ENCODE measurements at regions not wholly inside any gene's neighbourhood (a gene's known extent, or its start where the extent isn't known, plus 50 kb on each side); places are given as distances from the start of the nearest gene placed in this dataset.

DNA sequence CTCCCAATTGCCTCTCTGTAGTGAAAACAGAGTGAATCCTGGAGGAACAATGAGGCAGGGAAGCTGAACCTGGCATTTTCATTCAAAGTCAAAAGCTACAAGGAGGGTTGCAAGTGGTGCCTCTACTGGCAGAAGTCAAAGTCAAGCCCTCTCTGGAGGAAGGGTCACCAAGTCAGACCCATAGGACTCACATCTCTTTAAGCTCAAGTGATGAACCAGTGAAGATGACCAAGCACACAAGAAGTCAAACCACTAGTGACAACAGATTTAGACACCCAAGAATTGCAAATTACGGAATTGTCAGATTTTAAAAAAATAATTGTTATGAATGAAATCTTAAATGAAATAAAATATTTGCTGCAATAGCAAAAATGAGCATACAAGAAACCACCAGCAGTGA, 81.1 kb upstream of the ATP1B1 start:
- DNase-seq, result no peak
- no peaks in the 10 kb centered on the region for H3K36me3 ChIP-seq (ENCODE audit: control insufficient read depth, insufficient read depth, low read length)
- no peaks in the 10 kb centered on the region for H3K27me3 ChIP-seq (replicated peaks; ENCODE audit: control insufficient read depth, insufficient read depth, low read length, poor library complexity, severe bottlenecking)
- no peaks in the 10 kb centered on the region for H3K9me3 ChIP-seq (ENCODE audit: control insufficient read depth, low read length)
- H3K4me3 ChIP-seq (ENCODE audit: insufficient read depth, low read depth, low read length, poor library complexity, severe bottlenecking), result no peak overlapping the region
- H3K27ac ChIP-seq (ENCODE audit: insufficient read depth, low read length, poor library complexity, severe bottlenecking), result no peak overlapping the region
- no peaks in the 10 kb centered on the region for H3K4me1 ChIP-seq (ENCODE audit: control insufficient read depth, insufficient read depth, low read length, poor library complexity, severe bottlenecking)

DNA sequence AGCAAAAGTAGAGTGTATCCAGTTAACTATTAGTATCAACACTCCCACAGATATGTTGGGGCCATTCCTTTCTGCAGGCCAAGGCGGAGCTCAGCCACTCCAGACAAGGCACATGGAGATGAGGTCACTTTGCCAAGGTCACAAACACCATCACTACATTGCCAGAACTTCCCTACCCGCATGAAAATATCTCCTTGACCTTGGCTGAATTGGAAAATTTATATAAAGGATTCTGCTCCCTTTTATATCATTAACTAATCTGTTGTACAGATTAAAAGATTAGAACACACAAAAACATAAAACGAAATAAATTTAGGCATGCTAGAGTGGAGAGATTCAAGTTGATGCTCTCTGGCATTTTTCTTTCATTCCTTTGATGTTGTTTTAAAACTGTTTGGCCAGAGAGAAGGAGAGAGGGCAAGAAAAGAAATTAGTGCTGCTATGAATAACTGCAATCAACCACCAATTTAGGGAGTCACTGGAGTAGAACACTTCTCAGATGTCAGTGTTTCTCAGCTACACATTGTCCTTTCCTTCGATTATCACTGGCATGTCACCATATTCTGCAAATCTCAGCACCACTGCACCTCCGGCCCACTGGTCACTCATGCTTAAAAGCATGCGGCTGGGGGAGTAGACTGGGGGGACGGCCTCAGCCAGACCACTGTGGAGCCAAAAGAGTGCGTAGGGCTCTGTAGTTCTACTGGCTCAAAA, 78.7 kb upstream of the ATP1B1 start:
- Histone ChIP-seq H3K27ac (ENCODE audit: insufficient read depth, low read length, poor library complexity, severe bottlenecking) (no peak overlapping the region), H3K4me1 (ENCODE audit: control insufficient read depth, insufficient read depth, low read length, poor library complexity, severe bottlenecking) (no peaks in the 10 kb centered on the region), H3K9me3 (ENCODE audit: control insufficient read depth, low read length) (no peaks in the 10 kb centered on the region), H3K4me3 (ENCODE audit: insufficient read depth, low read depth, low read length, poor library complexity, severe bottlenecking) (no peak overlapping the region), H3K36me3 (ENCODE audit: control insufficient read depth, insufficient read depth, low read length) (no peaks in the 10 kb centered on the region), H3K27me3 (replicated peaks; ENCODE audit: control insufficient read depth, insufficient read depth, low read length, poor library complexity, severe bottlenecking) (no peaks in the 10 kb centered on the region)
- DNase-seq, result no peak

GRCh38 chr1:169031566-169032224, 74.8 kb upstream of the ATP1B1 start:
- H3K36me3 ChIP-seq (ENCODE audit: control insufficient read depth, insufficient read depth, low read length), result no peaks in the 10 kb centered on the region
- no peak overlapping the region for H3K4me3 ChIP-seq (ENCODE audit: insufficient read depth, low read depth, low read length, poor library complexity, severe bottlenecking)
- no peaks in the 10 kb centered on the region for H3K27me3 ChIP-seq (replicated peaks; ENCODE audit: control insufficient read depth, insufficient read depth, low read length, poor library complexity, severe bottlenecking)
- H3K9me3 ChIP-seq (ENCODE audit: control insufficient read depth, low read length), result no peaks in the 10 kb centered on the region
- no peaks in the 10 kb centered on the region for H3K4me1 ChIP-seq (ENCODE audit: control insufficient read depth, insufficient read depth, low read length, poor library complexity, severe bottlenecking)
- DNase-seq, result no peak
- no peak overlapping the region for H3K27ac ChIP-seq (ENCODE audit: insufficient read depth, low read length, poor library complexity, severe bottlenecking)

GRCh38 chr1:169041366-169041765, 65.1 kb upstream of the ATP1B1 start:
- no peaks in the 10 kb centered on the region for H3K36me3 ChIP-seq (ENCODE audit: control insufficient read depth, insufficient read depth, low read length)
- H3K4me3 ChIP-seq (ENCODE audit: insufficient read depth, low read depth, low read length, poor library complexity, severe bottlenecking), result no peak overlapping the region
- no peaks in the 10 kb centered on the region for H3K27me3 ChIP-seq (replicated peaks; ENCODE audit: control insufficient read depth, insufficient read depth, low read length, poor library complexity, severe bottlenecking)
- H3K9me3 ChIP-seq (ENCODE audit: control insufficient read depth, low read length), result no peaks in the 10 kb centered on the region
- H3K4me1 ChIP-seq (ENCODE audit: control insufficient read depth, insufficient read depth, low read length, poor library complexity, severe bottlenecking), result peaks cover 16% of the 10 kb centered on the region
- DNase-seq, result no peak
- no peak overlapping the region for H3K27ac ChIP-seq (ENCODE audit: insufficient read depth, low read length, poor library complexity, severe bottlenecking)

DNA sequence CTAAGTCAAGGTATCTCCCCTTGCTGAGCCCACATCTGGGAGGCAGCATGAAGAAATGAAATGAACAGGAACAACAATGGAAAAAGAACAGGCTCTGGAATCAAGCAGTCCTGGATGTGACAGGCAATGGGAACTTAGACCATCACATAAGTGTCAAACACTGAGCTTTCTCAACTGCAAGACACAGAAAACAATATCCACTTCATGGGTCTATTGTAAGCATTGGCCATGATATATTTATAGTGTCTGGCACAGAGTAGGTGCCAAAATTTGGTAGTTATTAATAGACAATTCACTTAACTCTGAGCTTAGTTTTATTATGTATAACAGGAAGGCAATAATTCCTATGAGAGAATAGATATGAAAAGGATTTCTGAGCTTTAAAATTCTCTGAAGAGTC, 64.1 kb upstream of the ATP1B1 start:
- Histone ChIP-seq H3K4me3 (ENCODE audit: insufficient read depth, low read depth, low read length, poor library complexity, severe bottlenecking) (no peak overlapping the region), H3K9me3 (ENCODE audit: control insufficient read depth, low read length) (no peaks in the 10 kb centered on the region), H3K27ac (ENCODE audit: insufficient read depth, low read length, poor library complexity, severe bottlenecking) (no peak overlapping the region), H3K27me3 (replicated peaks; ENCODE audit: control insufficient read depth, insufficient read depth, low read length, poor library complexity, severe bottlenecking) (no peaks in the 10 kb centered on the region), H3K4me1 (ENCODE audit: control insufficient read depth, insufficient read depth, low read length, poor library complexity, severe bottlenecking) (peaks cover 16% of the 10 kb centered on the region), H3K36me3 (ENCODE audit: control insufficient read depth, insufficient read depth, low read length) (no peaks in the 10 kb centered on the region)
- DNase-seq, result no peak

DNA sequence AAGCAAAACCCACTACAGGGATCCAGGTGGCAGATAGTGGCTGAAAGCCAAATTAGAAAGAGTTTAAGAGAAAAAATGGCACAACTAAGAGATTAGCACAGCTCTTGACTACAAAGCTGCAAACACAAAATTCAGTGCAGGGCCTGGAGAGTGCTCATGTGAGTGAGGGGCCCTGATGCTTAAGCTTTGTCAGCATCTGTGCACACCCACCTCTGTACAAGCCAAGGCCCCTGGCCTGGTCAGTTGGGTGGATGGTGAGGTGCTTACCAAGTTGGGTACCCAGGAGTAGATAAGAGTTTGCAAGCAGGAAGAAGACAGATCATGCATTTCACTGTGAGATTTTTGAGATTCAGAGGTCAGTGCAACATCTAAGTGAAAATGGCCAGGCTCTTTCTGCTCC, 62.7 kb upstream of the ATP1B1 start:
- H3K36me3 ChIP-seq (ENCODE audit: control insufficient read depth, insufficient read depth, low read length), result no peaks in the 10 kb centered on the region
- no peak for DNase-seq
- no peaks in the 10 kb centered on the region for H3K27me3 ChIP-seq (replicated peaks; ENCODE audit: control insufficient read depth, insufficient read depth, low read length, poor library complexity, severe bottlenecking)
- H3K4me3 ChIP-seq (ENCODE audit: insufficient read depth, low read depth, low read length, poor library complexity, severe bottlenecking), result no peak overlapping the region
- H3K9me3 ChIP-seq (ENCODE audit: control insufficient read depth, low read length), result no peaks in the 10 kb centered on the region
- H3K4me1 ChIP-seq (ENCODE audit: control insufficient read depth, insufficient read depth, low read length, poor library complexity, severe bottlenecking), result peaks cover 16% of the 10 kb centered on the region
- no peak overlapping the region for H3K27ac ChIP-seq (ENCODE audit: insufficient read depth, low read length, poor library complexity, severe bottlenecking)

- H3K36me3 ChIP-seq (ENCODE audit: control insufficient read depth, insufficient read depth, low read length), result no peaks in the 10 kb centered on the region
- peak in 1 of 3 donors; percentile 2 for DNase-seq
- peaks cover 16% of the 10 kb centered on the region for H3K4me1 ChIP-seq (ENCODE audit: control insufficient read depth, insufficient read depth, low read length, poor library complexity, severe bottlenecking)
- H3K9me3 ChIP-seq (ENCODE audit: control insufficient read depth, low read length), result no peaks in the 10 kb centered on the region
- H3K27me3 ChIP-seq (replicated peaks; ENCODE audit: control insufficient read depth, insufficient read depth, low read length, poor library complexity, severe bottlenecking), result no peaks in the 10 kb centered on the region
- H3K27ac ChIP-seq (ENCODE audit: insufficient read depth, low read length, poor library complexity, severe bottlenecking), result no peak overlapping the region
- H3K4me3 ChIP-seq (ENCODE audit: insufficient read depth, low read depth, low read length, poor library complexity, severe bottlenecking), result no peak overlapping the region
These were observed 62.2 kb upstream of the ATP1B1 start for GRCh38 chr1:169044296-169044695.

DNA sequence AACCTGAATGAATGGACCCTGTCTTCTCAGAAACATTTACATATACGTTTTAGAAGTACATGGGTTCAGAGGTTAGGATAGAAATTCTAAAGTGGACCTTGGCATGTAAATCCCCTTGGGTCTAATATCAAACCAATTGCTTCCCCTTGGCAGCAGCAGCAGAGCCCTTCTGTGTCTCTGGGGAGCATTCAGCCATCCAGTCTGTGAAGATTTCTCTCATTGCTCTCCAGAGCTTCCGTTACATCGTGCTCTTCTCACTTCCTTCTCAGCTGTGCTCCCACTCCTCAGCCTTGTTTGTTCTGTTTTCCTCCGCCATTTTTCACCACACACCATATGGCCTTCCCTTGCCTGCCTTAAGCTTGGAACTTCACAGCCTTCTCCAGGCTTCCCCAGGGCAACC, 61.5 kb upstream of the ATP1B1 start:
- Histone ChIP-seq H3K27ac (ENCODE audit: insufficient read depth, low read length, poor library complexity, severe bottlenecking) (no peak overlapping the region), H3K27me3 (replicated peaks; ENCODE audit: control insufficient read depth, insufficient read depth, low read length, poor library complexity, severe bottlenecking) (no peaks in the 10 kb centered on the region), H3K9me3 (ENCODE audit: control insufficient read depth, low read length) (no peaks in the 10 kb centered on the region), H3K4me3 (ENCODE audit: insufficient read depth, low read depth, low read length, poor library complexity, severe bottlenecking) (no peak overlapping the region), H3K36me3 (ENCODE audit: control insufficient read depth, insufficient read depth, low read length) (no peaks in the 10 kb centered on the region), H3K4me1 (ENCODE audit: control insufficient read depth, insufficient read depth, low read length, poor library complexity, severe bottlenecking) (peaks cover 16% of the 10 kb centered on the region)
- no peak for DNase-seq

DNA sequence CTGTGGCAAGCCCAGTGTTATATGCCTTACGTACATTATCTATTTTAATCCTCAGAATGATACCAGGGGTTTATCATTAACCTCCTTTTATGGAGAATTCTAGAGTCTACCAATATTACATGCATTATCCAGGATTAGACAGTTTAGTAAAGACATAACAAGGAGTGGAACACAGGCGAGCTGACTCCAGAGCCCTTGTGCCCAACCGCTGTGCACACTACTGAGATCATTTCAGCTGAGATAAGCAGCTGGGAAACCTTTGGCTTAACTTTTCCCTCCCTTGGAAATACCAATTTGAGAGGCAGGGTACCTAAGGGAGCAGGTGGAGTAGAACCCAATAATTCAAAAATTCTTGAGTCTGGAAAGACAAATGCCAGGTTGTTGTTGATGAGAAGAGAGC, 59.8 kb upstream of the ATP1B1 start:
- Histone ChIP-seq H3K36me3 (ENCODE audit: control insufficient read depth, insufficient read depth, low read length) (no peaks in the 10 kb centered on the region), H3K27ac (ENCODE audit: insufficient read depth, low read length, poor library complexity, severe bottlenecking) (no peak overlapping the region), H3K9me3 (ENCODE audit: control insufficient read depth, low read length) (no peaks in the 10 kb centered on the region), H3K27me3 (replicated peaks; ENCODE audit: control insufficient read depth, insufficient read depth, low read length, poor library complexity, severe bottlenecking) (no peaks in the 10 kb centered on the region), H3K4me1 (ENCODE audit: control insufficient read depth, insufficient read depth, low read length, poor library complexity, severe bottlenecking) (peaks cover 16% of the 10 kb centered on the region), H3K4me3 (ENCODE audit: insufficient read depth, low read depth, low read length, poor library complexity, severe bottlenecking) (no peak overlapping the region)
- DNase-seq, result no peak

GRCh38 chr1:169047074-169047473, 59.4 kb upstream of the ATP1B1 start:
- DNase-seq, result no peak
- Histone ChIP-seq H3K9me3 (ENCODE audit: control insufficient read depth, low read length) (no peaks in the 10 kb centered on the region), H3K4me1 (ENCODE audit: control insufficient read depth, insufficient read depth, low read length, poor library complexity, severe bottlenecking) (peaks cover 16% of the 10 kb centered on the region), H3K4me3 (ENCODE audit: insufficient read depth, low read depth, low read length, poor library complexity, severe bottlenecking) (no peak overlapping the region), H3K27ac (ENCODE audit: insufficient read depth, low read length, poor library complexity, severe bottlenecking) (no peak overlapping the region), H3K36me3 (ENCODE audit: control insufficient read depth, insufficient read depth, low read length) (no peaks in the 10 kb centered on the region), H3K27me3 (replicated peaks; ENCODE audit: control insufficient read depth, insufficient read depth, low read length, poor library complexity, severe bottlenecking) (no peaks in the 10 kb centered on the region)
